ENCODE measurements at regions not wholly inside any gene's neighbourhood (a gene's known extent, or its start where the extent isn't known, plus 50 kb on each side); places are given as distances from the start of the nearest gene placed in this dataset.

DNA sequence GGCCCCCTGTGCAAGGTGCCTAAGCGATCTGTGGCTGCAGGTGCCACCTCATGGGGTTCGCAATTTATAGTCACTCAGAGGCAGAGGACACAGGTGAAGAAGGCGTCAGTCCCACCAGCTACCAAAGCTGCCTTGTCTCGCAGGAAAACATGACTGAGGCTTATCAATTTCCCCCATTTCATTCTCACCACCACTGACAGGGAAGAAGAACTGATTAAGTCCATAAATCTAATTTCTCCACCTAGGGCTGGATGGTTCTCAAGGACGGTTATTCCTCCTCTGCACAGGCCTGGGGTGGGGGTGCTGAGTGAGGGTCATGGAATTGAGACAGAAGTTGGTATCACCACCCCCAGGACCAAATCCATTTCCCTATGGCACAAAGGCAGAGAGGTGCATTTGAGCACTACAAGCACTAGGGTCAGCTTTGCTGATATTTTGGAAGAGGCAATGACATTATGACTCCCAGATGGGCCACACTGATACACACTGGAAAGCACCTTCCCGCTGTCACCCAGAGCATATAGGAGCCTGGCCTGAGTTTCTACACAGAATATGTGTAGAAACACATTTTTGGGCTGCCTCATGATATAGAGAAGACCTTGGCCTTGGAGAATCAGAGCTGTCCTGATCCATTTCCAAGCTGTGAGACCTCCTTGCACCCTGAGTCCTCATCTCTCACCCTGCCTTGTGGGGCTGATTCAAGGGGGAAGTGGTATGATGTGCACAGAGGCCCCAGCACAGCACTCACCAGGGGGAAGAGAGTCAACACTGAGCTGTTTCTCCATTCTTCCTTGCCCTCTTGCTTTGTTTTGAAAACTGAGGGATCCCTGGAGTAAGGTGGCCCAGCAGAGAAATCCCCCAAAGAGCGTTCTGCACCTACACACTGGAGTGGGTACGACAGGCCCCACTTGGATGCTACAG, 59.4 kb downstream of the PITPNM2 start:
- Histone ChIP-seq H3K27ac (ENCODE audit: low read length in 2 of 2) (peak overlapping the region in 1 of 2 donors; percentile 12), H3K27me3 (replicated peaks in 1 of 4; ENCODE audit: control extremely low read depth in 1 of 4, control insufficient read depth in 3 of 4, insufficient read depth in 4 of 4, low read length in 3 of 4) (no peaks in the 10 kb centered on the region), H3K9ac (ENCODE audit: low read length) (no peak overlapping the region), H3K36me3 (replicated peaks in 1 of 2; ENCODE audit: control extremely low read depth in 1 of 2, control insufficient read depth in 1 of 2, extremely low read depth in 1 of 2, insufficient read depth in 2 of 2, low read length in 1 of 2) (no peaks in the 10 kb centered on the region), H3K4me1 (ENCODE audit: control insufficient read depth in 2 of 2, insufficient read depth in 2 of 2, low read length in 2 of 2) (peaks cover 27 to 47% of the 10 kb centered on the region in 2 donors), H2AFZ (ENCODE audit: insufficient read depth, low read depth, low read length, poor library complexity, severe bottlenecking) (no peak overlapping the region), H3K4me3 (ENCODE audit: control extremely low read depth in 1 of 5, extremely low read depth in 1 of 5, insufficient read depth in 1 of 5, low read depth in 2 of 5, low read length in 4 of 5) (no peak overlapping the region), H3K4me2 (replicated peaks; ENCODE audit: low read depth, low read length, poor library complexity, severe bottlenecking) (no peak overlapping the region), H4K20me1 (ENCODE audit: control insufficient read depth, insufficient read depth, low read length, poor library complexity, severe bottlenecking) (no peaks in the 10 kb centered on the region), H3K79me2 (ENCODE audit: control insufficient read depth, insufficient read depth, low read length) (peaks cover 31% of the 10 kb centered on the region), H3K9me3 (ENCODE audit: control extremely low read depth in 1 of 3, control insufficient read depth in 2 of 3, insufficient read depth in 1 of 3, low read length in 2 of 3) (no peaks in the 10 kb centered on the region)
- 97% methylated on average over 6 of the region's 8 CpGs for WGBS (ENCODE audit: insufficient coverage)
- TF ChIP-seq EZH2 (IDR thresholded peaks at IDR 0.05; ENCODE audit: borderline replicate concordance, insufficient read depth, low read depth, low read length, poor library complexity, severe bottlenecking) = no peak
- TF ChIP-seq, protein P1, sequence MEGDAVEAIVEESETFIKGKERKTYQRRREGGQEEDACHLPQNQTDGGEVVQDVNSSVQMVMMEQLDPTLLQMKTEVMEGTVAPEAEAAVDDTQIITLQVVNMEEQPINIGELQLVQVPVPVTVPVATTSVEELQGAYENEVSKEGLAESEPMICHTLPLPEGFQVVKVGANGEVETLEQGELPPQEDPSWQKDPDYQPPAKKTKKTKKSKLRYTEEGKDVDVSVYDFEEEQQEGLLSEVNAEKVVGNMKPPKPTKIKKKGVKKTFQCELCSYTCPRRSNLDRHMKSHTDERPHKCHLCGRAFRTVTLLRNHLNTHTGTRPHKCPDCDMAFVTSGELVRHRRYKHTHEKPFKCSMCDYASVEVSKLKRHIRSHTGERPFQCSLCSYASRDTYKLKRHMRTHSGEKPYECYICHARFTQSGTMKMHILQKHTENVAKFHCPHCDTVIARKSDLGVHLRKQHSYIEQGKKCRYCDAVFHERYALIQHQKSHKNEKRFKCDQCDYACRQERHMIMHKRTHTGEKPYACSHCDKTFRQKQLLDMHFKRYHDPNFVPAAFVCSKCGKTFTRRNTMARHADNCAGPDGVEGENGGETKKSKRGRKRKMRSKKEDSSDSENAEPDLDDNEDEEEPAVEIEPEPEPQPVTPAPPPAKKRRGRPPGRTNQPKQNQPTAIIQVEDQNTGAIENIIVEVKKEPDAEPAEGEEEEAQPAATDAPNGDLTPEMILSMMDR (IDR thresholded peaks at IDR 0.05) = no peak
- H3K27me3 Mint-ChIP-seq = no peaks in the 10 kb centered on the region
- ATAC-seq (ENCODE audit: low read depth) (no peak), DNase-seq (no peak)
- peaks cover 38% of the 10 kb centered on the region for H3K4me1 Mint-ChIP-seq
- intact Hi-C loops (cut with micrococcal nuclease) = no loop called here
- POLR2A ChIA-PET = no interaction called here
- peak overlapping the region; percentile 76 for H3K27ac Mint-ChIP-seq
- CTCF ChIA-PET = no interaction called here
- no peaks in the 10 kb centered on the region for H3K9me3 Mint-ChIP-seq (ENCODE audit: insufficient read depth)
- no peak overlapping the region for H3K4me3 Mint-ChIP-seq

All from B cell (primary cell).